Pancreas (tissue), 10 donors: ENCODE measurements at regions not wholly inside any gene's neighbourhood (a gene's known extent, or its start where the extent isn't known, plus 50 kb on each side); places are given as distances from the start of the nearest gene placed in this dataset.

Source experiments
- ATAC-seq, 4 donors: fragments of 200-7000 bp; cut with Tn5 transposase; one replicate each; pipeline versions ENCODE4 v1.8.0 to v1.9.1; 2020; ENCODE audit warnings: mild to moderate bottlenecking in 4 of 4, moderate library complexity in 4 of 4
- DNase-seq, 6 donors: peaks; one replicate each; pipeline ENCODE4 v3.0.0-alpha.2; 2020
- FAIRE-seq: peaks from 2 replicates; lab custom pipeline; 2012; peaks lifted over from hg19 to GRCh38; lab: Jason Lieb, UNC
- H3K27ac ChIP-seq, 4 donors: fragments of 200-600 bp; sonication (generic); 1 replicate in 3 of 4; 2 replicates in 1 of 4; pipeline versions ENCODE4 v1.5.0 to v1.8.0; 2020
- H3K27me3 ChIP-seq, 4 donors: fragments of 200-600 bp; one replicate each; pipeline ENCODE4 v1.8.0; 2021
- H3K36me3 ChIP-seq, 3 donors: fragments of 200-600 bp; sonication (generic) in 1 of 3; one replicate each; pipeline versions ENCODE4 v1.5.0 to v1.8.0; 2020 to 2021
- H3K4me1 ChIP-seq, 3 donors: fragments of 200-600 bp; one replicate each; pipeline ENCODE4 v1.8.0; 2021
- H3K4me3 ChIP-seq, 4 donors: fragments of 200-600 bp; sonication (generic) in 2 of 4; one replicate each; pipeline versions ENCODE4 v1.5.0 to v1.8.0; 2020 to 2021
- H3K9me3 ChIP-seq, 4 donors: fragments of 200-600 bp; one replicate each; pipeline ENCODE4 v1.8.0; 2021
- WGBS, 2 donors: extraction: QIAGEN DNeasy Blood & Tissue Kit; methylation state at CpG; one replicate each; pipeline ENCODE4 v1.1.7; 2013; 5-methylcytosine and 5-hydroxymethylcytosine counted together
- intact Hi-C, 3 donors: fragments of 100-400 bp; cut with DNase I; formaldehyde crosslinking; loops; one replicate each; pipeline versions ENCODE4 v1.11.1 to v1.14.2; 2022
- TF ChIP-seq, protein P1 (sequence below), 4 donors: fragments of 200-600 bp; sonication (generic) in 3 of 4; IDR thresholded peaks; one replicate each; pipeline versions ENCODE4 v1.5.0 to v1.8.0; 2021; ENCODE audit warnings: antibody characterized with exemption in 4 of 4
- donor health status: healthy with polysubstance abuse.
- donor health status: DM: no; HTN: no; CAD: no; lungs with moderate emphysema.
- donor health status: DM: no; HTN: no; CAD: no.
- donor health status: control.
- donor health status: control.
- donor health status: Bipolar disorder and iron deficiency.
- donor health status: DM: yes; HTN: yes; CAD: no.
- donor health status: DM: no; HTN: no; CAD: no.
- donor health status: DM: no; HTN: no; CAD: no.
- donor health status: DM: yes; HTN: yes; CAD: no.

DNA sequence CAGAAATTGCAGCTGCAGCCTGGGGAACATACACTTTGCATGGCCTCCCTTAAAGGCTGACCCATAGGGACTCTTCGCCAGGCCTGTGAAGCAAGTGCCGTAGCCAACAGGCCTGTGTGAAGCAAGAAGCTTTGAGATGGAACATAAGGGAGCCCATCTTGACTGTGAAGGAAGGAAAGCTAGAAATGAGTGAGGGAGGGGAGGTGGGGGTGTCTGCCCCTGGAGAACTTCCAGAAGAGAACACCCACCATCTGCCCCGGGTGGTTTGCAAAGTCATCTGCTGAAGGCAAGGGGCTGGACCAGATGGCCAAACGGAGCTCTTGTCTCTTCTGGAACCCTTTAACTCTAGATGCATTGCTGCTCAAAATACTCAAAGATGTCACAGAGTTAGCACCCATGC is 103.3 kb upstream of the GRIK3 start:
- Histone ChIP-seq H3K4me1 (no peaks in the 10 kb centered on the region), H3K27ac (no peak overlapping the region), H3K27me3 (no peaks in the 10 kb centered on the region), H3K9me3 (no peaks in the 10 kb centered on the region), H3K36me3 (no peaks in the 10 kb centered on the region), H3K4me3 (no peak overlapping the region)
- intact Hi-C loops = no loop called here
- ATAC-seq (no peak), DNase-seq (no peak), FAIRE-seq (no peak)
- TF ChIP-seq, protein P1, sequence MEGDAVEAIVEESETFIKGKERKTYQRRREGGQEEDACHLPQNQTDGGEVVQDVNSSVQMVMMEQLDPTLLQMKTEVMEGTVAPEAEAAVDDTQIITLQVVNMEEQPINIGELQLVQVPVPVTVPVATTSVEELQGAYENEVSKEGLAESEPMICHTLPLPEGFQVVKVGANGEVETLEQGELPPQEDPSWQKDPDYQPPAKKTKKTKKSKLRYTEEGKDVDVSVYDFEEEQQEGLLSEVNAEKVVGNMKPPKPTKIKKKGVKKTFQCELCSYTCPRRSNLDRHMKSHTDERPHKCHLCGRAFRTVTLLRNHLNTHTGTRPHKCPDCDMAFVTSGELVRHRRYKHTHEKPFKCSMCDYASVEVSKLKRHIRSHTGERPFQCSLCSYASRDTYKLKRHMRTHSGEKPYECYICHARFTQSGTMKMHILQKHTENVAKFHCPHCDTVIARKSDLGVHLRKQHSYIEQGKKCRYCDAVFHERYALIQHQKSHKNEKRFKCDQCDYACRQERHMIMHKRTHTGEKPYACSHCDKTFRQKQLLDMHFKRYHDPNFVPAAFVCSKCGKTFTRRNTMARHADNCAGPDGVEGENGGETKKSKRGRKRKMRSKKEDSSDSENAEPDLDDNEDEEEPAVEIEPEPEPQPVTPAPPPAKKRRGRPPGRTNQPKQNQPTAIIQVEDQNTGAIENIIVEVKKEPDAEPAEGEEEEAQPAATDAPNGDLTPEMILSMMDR (IDR thresholded peaks at IDR 0.05) = no peak
- 82 to 90% methylated on average over 4 of the region's 4 CpGs for WGBS, 2 donors

DNA sequence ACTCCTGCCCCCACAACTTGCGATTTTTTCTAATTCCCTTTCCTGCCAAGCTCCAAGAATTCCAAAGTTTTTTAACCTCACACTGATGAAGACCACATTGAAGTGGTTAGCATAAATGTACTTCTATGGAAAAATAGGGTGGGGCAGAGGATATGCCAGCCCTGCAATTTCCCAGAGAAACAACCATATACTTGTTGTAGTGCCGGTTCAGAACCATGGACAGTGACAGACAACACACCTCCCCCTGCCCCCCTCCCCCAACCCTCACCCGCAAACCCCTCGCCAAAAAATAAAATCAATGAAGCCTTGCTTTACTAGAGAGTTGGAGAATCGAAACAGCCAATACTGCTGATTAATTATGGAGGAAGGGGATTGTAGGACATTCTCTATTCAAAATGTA is 109.5 kb upstream of the GRIK3 start:
- H3K4me3 ChIP-seq = no peak overlapping the region
- no peak overlapping the region for H3K27ac ChIP-seq
- H3K36me3 ChIP-seq = no peaks in the 10 kb centered on the region
- 24 to 27% methylated on average over 5 of the region's 5 CpGs for WGBS, 2 donors
- intact Hi-C loops = no loop called here
- ATAC-seq = no peak
- FAIRE-seq = no peak
- no peak for DNase-seq
- no peaks in the 10 kb centered on the region for H3K27me3 ChIP-seq
- TF ChIP-seq, protein P1 (IDR thresholded peaks at IDR 0.05) = no peak
- no peaks in the 10 kb centered on the region for H3K9me3 ChIP-seq
- no peaks in the 10 kb centered on the region for H3K4me1 ChIP-seq

- FAIRE-seq (no peak), DNase-seq (no peak), ATAC-seq (peak in 2 of 4 donors; percentile 34 to 44)
- no peaks in the 10 kb centered on the region for H3K36me3 ChIP-seq
- no peak overlapping the region for H3K27ac ChIP-seq
- TF ChIP-seq, protein P1 (IDR thresholded peaks at IDR 0.05) = no peak
- intact Hi-C loops = no loop called here
- no peaks in the 10 kb centered on the region for H3K27me3 ChIP-seq
- H3K4me1 ChIP-seq = no peaks in the 10 kb centered on the region
- WGBS, 2 donors = 44 to 45% methylated on average over 3 of the region's 3 CpGs
- H3K9me3 ChIP-seq = no peaks in the 10 kb centered on the region
- no peak overlapping the region for H3K4me3 ChIP-seq
These were observed 111.8 kb upstream of the GRIK3 start for GRCh38 chr1:37146071-37146470.

DNA sequence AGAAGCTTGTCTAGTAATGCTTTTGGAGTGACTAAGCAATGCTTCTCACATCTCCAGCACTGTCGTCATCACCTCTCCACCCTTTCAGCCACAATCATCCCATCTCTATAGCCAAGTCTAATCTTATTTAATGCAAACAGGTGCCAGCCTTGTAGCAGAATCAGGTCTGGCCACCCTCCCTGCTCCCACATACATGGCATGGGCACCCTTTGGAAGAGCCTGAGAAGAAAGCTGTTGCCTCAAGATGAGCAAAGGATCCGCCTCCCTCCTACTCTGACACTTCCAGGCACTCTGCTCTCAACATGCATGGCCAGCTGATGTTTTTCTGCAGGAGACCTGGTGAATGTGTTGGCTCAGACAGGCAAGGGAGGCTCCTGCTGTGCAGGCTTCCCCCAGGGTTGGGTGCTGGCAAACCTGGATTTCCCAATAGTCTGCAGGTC is 113.1 kb upstream of the GRIK3 start:
- DNase-seq = no peak
- FAIRE-seq = no peak
- 60 to 76% methylated on average over 2 of the region's 2 CpGs for WGBS, 2 donors
- H3K9me3 ChIP-seq = no peaks in the 10 kb centered on the region
- H3K27me3 ChIP-seq = no peaks in the 10 kb centered on the region
- no peak overlapping the region for H3K4me3 ChIP-seq
- no peak for ATAC-seq
- H3K27ac ChIP-seq = no peak overlapping the region
- H3K36me3 ChIP-seq = no peaks in the 10 kb centered on the region
- TF ChIP-seq, protein P1 (IDR thresholded peaks at IDR 0.05) = no peak
- H3K4me1 ChIP-seq = no peaks in the 10 kb centered on the region
- intact Hi-C loops = no loop called here

GRCh38 chr1:37147906-37148305 is 113.6 kb upstream of the GRIK3 start:
- H3K27ac ChIP-seq = no peak overlapping the region
- TF ChIP-seq, protein P1 (IDR thresholded peaks at IDR 0.05) = no peak
- 42 to 44% methylated on average over 2 of the region's 2 CpGs for WGBS, 2 donors
- no peaks in the 10 kb centered on the region for H3K4me1 ChIP-seq
- H3K27me3 ChIP-seq = no peaks in the 10 kb centered on the region
- ATAC-seq (no peak), FAIRE-seq (no peak), DNase-seq (no peak)
- intact Hi-C loops = no loop called here
- H3K4me3 ChIP-seq = no peak overlapping the region
- H3K36me3 ChIP-seq = no peaks in the 10 kb centered on the region
- H3K9me3 ChIP-seq = no peaks in the 10 kb centered on the region
